K562 (cell line): ENCODE measurements at regions not wholly inside any gene's neighbourhood (a gene's known extent, or its start where the extent isn't known, plus 50 kb on each side); places are given as distances from the start of the nearest gene placed in this dataset.

ENCODE experiments used
- ARID1B ChIP-seq: fragments of 450-650 bp; IDR thresholded peaks from 2 replicates; pipeline ENCODE4 v1.6.1; 2016; ENCODE audit warnings: antibody characterized with exemption, mild to moderate bottlenecking, inconsistent platforms
- BHLHE40 ChIP-seq: IDR thresholded peaks from 2 replicates; pipeline ENCODE4 v1.6.1; 2011; ENCODE audit warnings: low read length, improper control_type of control experiment
- CBFA2T3 ChIP-seq: fragments of 450-650 bp; IDR thresholded peaks from 2 replicates; pipeline ENCODE4 v1.6.1; 2017
- CTCF ChIP-seq, 3 experiments: IDR thresholded peaks in 2 of 3; conservative IDR thresholded peaks in 1 of 3; 2 replicates each; pipeline ENCODE4 v1.5.1; 2011 to 2012; ENCODE audit warnings: low read length in 3 of 3, mild to moderate bottlenecking in 3 of 3, control low read depth in 2 of 3, improper control_type of control experiment in 1 of 3, inconsistent platforms in 1 of 3, low read depth in 1 of 3, mixed read lengths in 1 of 3, moderate library complexity in 1 of 3; ENCODE audit not compliant: insufficient read depth in 2 of 3
- ELK3 ChIP-seq: fragments of 450-650 bp; formaldehyde crosslinking; IDR thresholded peaks from 2 replicates; pipeline ENCODE4 v1.4.0; 2020; ENCODE audit warnings: mild to moderate bottlenecking
- HSF4 ChIP-seq: fragments of 250-450 bp; sonication (Bioruptor Pico); IDR thresholded peaks from 2 replicates; pipeline ENCODE4 v2.1.2; 2022; ENCODE audit warnings: mild to moderate bottlenecking, moderate library complexity, borderline replicate concordance
- MLX ChIP-seq, 2 experiments: fragments of 450-650 bp in 1 of 2; sonication (generic) in 1 of 2; formaldehyde crosslinking; conservative IDR thresholded peaks; 2 replicates each; pipeline versions ENCODE4 v1.4.0 to v1.8.1; 2020 to 2022; ENCODE audit warnings: mild to moderate bottlenecking in 1 of 2, missing genetic modification reagents in 1 of 2
- MXD1 ChIP-seq: fragments of 250-450 bp; sonication (Bioruptor Pico); IDR thresholded peaks from 2 replicates; pipeline ENCODE4 v1.8.0; 2021; ENCODE audit warnings: borderline replicate concordance, mild to moderate bottlenecking, moderate library complexity; ENCODE audit not compliant: poor library complexity, severe bottlenecking
- NR2C2 ChIP-seq, 2 experiments: fragments of 200-800 bp in 1 of 2; sonication (Bioruptor generic) in 1 of 2; sonication (generic) in 1 of 2; formaldehyde crosslinking in 1 of 2; IDR thresholded peaks; 2 replicates each; pipeline versions ENCODE4 v1.6.1 to v1.8.0; 2016 to 2022; ENCODE audit warnings: mild to moderate bottlenecking in 1 of 2, missing compliant biosample characterization in 1 of 2, missing genetic modification characterization in 1 of 2, missing genetic modification reagents in 1 of 2
- NRF1 ChIP-seq, 2 experiments: fragments of 450-650 bp; IDR thresholded peaks in 1 of 2; conservative IDR thresholded peaks in 1 of 2; 2 replicates each; pipeline ENCODE4 v1.6.1; 2014; ENCODE audit warnings: mild to moderate bottlenecking in 2 of 2
- RAD21 ChIP-seq, 2 experiments: fragments of 250-450 bp in 1 of 2; fragments of 450-650 bp in 1 of 2; sonication (Bioruptor Pico) in 1 of 2; formaldehyde crosslinking in 1 of 2; IDR thresholded peaks in 1 of 2; conservative IDR thresholded peaks in 1 of 2; 2 replicates each; pipeline versions ENCODE4 v1.4.0 to v1.8.0; 2020 to 2022; ENCODE audit warnings: mild to moderate bottlenecking in 2 of 2, moderate library complexity in 1 of 2
- RFX5 ChIP-seq: IDR thresholded peaks from 2 replicates; pipeline ENCODE4 v1.6.1; 2011; ENCODE audit warnings: low read depth, mild to moderate bottlenecking, improper control_type of control experiment, low read length
- SAFB ChIP-seq: fragments of 200-400 bp; formaldehyde crosslinking; IDR thresholded peaks from 2 replicates; pipeline ENCODE4 v1.6.1; 2017; ENCODE audit warnings: low read depth, low read length, borderline replicate concordance
- SP1 ChIP-seq: sonication (generic); formaldehyde crosslinking; IDR thresholded peaks from 2 replicates; pipeline ENCODE4 v1.8.1; 2022; ENCODE audit warnings: mild to moderate bottlenecking, missing genetic modification reagents
- ZBTB43 ChIP-seq: sonication (generic); formaldehyde crosslinking; IDR thresholded peaks from 2 replicates; pipeline ENCODE4 v1.8.0; 2023; ENCODE audit warnings: mild to moderate bottlenecking, missing genetic modification reagents
- ZNF263 ChIP-seq: sonication (generic); formaldehyde crosslinking; IDR thresholded peaks from 2 replicates; pipeline ENCODE4 v1.8.0; 2022; ENCODE audit warnings: mild to moderate bottlenecking, missing genetic modification reagents, borderline replicate concordance
- TF ChIP-seq, protein P1 (sequence below): sonication (generic); formaldehyde crosslinking; IDR thresholded peaks from 2 replicates; pipeline ENCODE4 v1.8.1; 2023; ENCODE audit warnings: mild to moderate bottlenecking, missing genetic modification reagents, moderate library complexity

- no peak for TF ChIP-seq MLX (CRISPR knock-in tag; conservative IDR thresholded peaks at IDR 0.05)
- TF ChIP-seq ELK3: no peak
- TF ChIP-seq BHLHE40: 0 out of 2 replicates have a peak, but pooled peaks have one; percentile 9
- 0 out of 2 replicates have a peak, but pooled peaks have one; percentile 4 for TF ChIP-seq CBFA2T3
- peak; percentile 94 for TF ChIP-seq ZNF263 (CRISPR knock-in tag)
- TF ChIP-seq NR2C2 (CRISPR knock-in tag; IDR thresholded peaks at IDR 0.05): no peak
- 0 out of 2 replicates have a peak, but pooled peaks have one; percentile 9 for TF ChIP-seq NR2C2 (tag; IDR thresholded peaks at IDR 0.05)
- TF ChIP-seq, protein P1, sequence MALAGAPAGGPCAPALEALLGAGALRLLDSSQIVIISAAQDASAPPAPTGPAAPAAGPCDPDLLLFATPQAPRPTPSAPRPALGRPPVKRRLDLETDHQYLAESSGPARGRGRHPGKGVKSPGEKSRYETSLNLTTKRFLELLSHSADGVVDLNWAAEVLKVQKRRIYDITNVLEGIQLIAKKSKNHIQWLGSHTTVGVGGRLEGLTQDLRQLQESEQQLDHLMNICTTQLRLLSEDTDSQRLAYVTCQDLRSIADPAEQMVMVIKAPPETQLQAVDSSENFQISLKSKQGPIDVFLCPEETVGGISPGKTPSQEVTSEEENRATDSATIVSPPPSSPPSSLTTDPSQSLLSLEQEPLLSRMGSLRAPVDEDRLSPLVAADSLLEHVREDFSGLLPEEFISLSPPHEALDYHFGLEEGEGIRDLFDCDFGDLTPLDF (CRISPR knock-in tag): no peak
- peak; percentile 86 to 92 (median 89) for TF ChIP-seq CTCF (IDR thresholded peaks at IDR 0.05 in 2 of 3, conservative IDR thresholded peaks at IDR 0.05 in 1 of 3; ENCODE audit: insufficient read depth in 2 of 3, low read depth in 1 of 3, low read length in 3 of 3)
- peak; percentile 84 to 90 for TF ChIP-seq RAD21 (CRISPR knock-in tag; conservative IDR thresholded peaks at IDR 0.05 in 1 of 2, IDR thresholded peaks at IDR 0.05 in 1 of 2)
- no peak for TF ChIP-seq ARID1B
- TF ChIP-seq SP1: no peak
- no peak for TF ChIP-seq MXD1 (CRISPR knock-in tag)
- TF ChIP-seq HSF4 (CRISPR knock-in tag): no peak
- no peak for TF ChIP-seq RFX5
- no peak for TF ChIP-seq ZBTB43 (CRISPR knock-in tag)
- TF ChIP-seq SAFB: peak; percentile 67; the same call in 1 of the 2 replicates
- TF ChIP-seq NRF1 (conservative IDR thresholded peaks at IDR 0.05 in 1 of 2, IDR thresholded peaks at IDR 0.05 in 1 of 2): peak; percentile 39 to 52; a peak in 3 of 4 replicates
Observed at GRCh38 chr2:126971481-126972278, 73.0 kb downstream of the TEX51 start (continued).
